Stomach (tissue), 4 donors: ENCODE measurements at regions not wholly inside any gene's neighbourhood (a gene's known extent, or its start where the extent isn't known, plus 50 kb on each side); places are given as distances from the start of the nearest gene placed in this dataset.

ENCODE experiments used
- POLR2A ChIP-seq, 4 donors: fragments of 450-650 bp; IDR thresholded peaks; one replicate each; pipeline ENCODE4 v1.6.1; 2016; ENCODE audit warnings: antibody characterized with exemption in 4 of 4, control low read depth in 2 of 4, mild to moderate bottlenecking in 1 of 4, moderate library complexity in 1 of 4
- POLR2AphosphoS5 ChIP-seq, 3 donors: sonication (generic); formaldehyde crosslinking; IDR thresholded peaks; one replicate each; pipeline ENCODE4 v1.6.1; 2016; ENCODE audit warnings: antibody characterized with exemption in 3 of 3

DNA sequence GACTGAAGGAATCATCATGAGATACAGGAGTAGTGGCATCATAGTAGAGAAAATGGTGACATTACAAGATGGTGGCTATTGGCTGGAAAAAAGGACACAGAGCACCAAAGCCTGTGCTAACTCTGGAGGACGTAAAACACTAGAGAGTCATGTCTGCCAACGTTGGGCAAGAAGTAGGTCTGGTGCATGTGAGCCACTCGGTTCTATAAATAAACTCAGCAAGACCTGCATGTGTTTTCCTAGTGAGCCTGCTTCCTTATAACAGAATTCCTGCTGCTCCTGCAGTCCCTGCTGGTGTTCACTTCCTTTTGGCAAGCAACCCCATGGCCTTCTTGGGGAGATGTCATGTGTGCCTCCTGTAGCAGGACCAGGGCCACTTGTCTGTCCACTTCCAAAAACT lies 325.2 kb downstream of the OSR1 start:
- no peak for TF ChIP-seq POLR2A (IDR thresholded peaks at IDR 0.05)
- no peak for TF ChIP-seq POLR2AphosphoS5 (IDR thresholded peaks at IDR 0.05)
